GM12878 (cell line): ENCODE measurements at regions not wholly inside any gene's neighbourhood (a gene's known extent, or its start where the extent isn't known, plus 50 kb on each side); places are given as distances from the start of the nearest gene placed in this dataset.
"Not testable (repeated sequence)": the region's sequence is repeated elsewhere in the genome, so short reads cannot be mapped to it uniquely, and the experiment has no call there.

Experiments used
- ATAC-seq: fragments of 200-7000 bp; cut with Tn5 transposase; 3 replicates; pipeline ENCODE4 v1.9.1; 2020; ENCODE audit warnings: mild to moderate bottlenecking, moderate library complexity
- BruUV-seq: library from RNA; stranded (reverse); fragments of 400-500 nt; replicated peaks from 2 replicates; lab custom pipeline; 2021; lab: Mats Ljungman, UMichigan
- CTCF ChIA-PET: fragments of 300-600 bp; sonication (Branson Sonifier 250); formaldehyde crosslinking; extraction: SDS; loops from one replicate; lab custom pipeline; 2021; ENCODE audit warnings: inconsistent platforms; lab: Yijun Ruan, JAX
- POLR2A ChIA-PET: fragments of 350-600 bp; formaldehyde crosslinking; extraction: SDS; loops from one replicate; lab custom pipeline; 2021; ENCODE audit warnings: inconsistent platforms; lab: Charles Lee
- RAD21 ChIA-PET: fragments of 300-600 bp; sonication (Branson Sonifier 250); formaldehyde crosslinking; loops from one replicate; lab custom pipeline; 2023; ENCODE audit warnings: antibody characterized with exemption; ENCODE audit not compliant: unreplicated experiment; lab: Charles Lee
- SMC1A ChIA-PET: fragments of 300-600 bp; sonication (Branson Sonifier 250); formaldehyde crosslinking; loops from one replicate; lab custom pipeline; 2023; ENCODE audit not compliant: unreplicated experiment, uncharacterized antibody; lab: Charles Lee
- DNase-seq: peaks from one replicate; pipeline ENCODE4 v3.0.0-alpha.2; 2011; ENCODE audit warnings: low read depth, low spot score
- FAIRE-seq: peaks from 3 replicates; lab custom pipeline; 2011; peaks lifted over from hg19 to GRCh38; lab: Jason Lieb, UNC
- H2AFZ ChIP-seq: 2 replicates; pipeline ENCODE4 v1.6.0; 2011; ENCODE audit warnings: low read depth, low read length, control low read depth; ENCODE audit not compliant: control insufficient read depth
- H3K27ac ChIP-seq: 2 replicates; pipeline ENCODE4 v1.5.1; 2011; ENCODE audit warnings: control low read depth; ENCODE audit not compliant: control insufficient read depth, insufficient read depth
- H3K27me3 ChIP-seq, 2 experiments: replicated peaks in 1 of 2; 2 replicates each; pipeline versions ENCODE4 v1.6.0 to v1.6.1; 2011; ENCODE audit warnings: low read length in 1 of 2; ENCODE audit not compliant: control insufficient read depth in 2 of 2, insufficient read depth in 2 of 2
- H3K36me3 ChIP-seq, 2 experiments: 2 replicates each; pipeline ENCODE4 v1.5.1; 2011; ENCODE audit warnings: low read length in 1 of 2; ENCODE audit not compliant: control insufficient read depth in 2 of 2, insufficient read depth in 2 of 2
- H3K4me1 ChIP-seq: 2 replicates; pipeline ENCODE4 v1.6.1; 2011; ENCODE audit warnings: mild to moderate bottlenecking, low read length, moderate library complexity, mixed read lengths; ENCODE audit not compliant: control insufficient read depth, insufficient read depth
- H3K4me2 ChIP-seq: 2 replicates; pipeline ENCODE4 v1.6.0; 2011; ENCODE audit warnings: control low read depth; ENCODE audit not compliant: control insufficient read depth, insufficient read depth
- H3K4me3 ChIP-seq: fragments of 200-600 bp; sonication (generic); 2 replicates; pipeline ENCODE4 v1.5.1; 2016
- H3K79me2 ChIP-seq: 2 replicates; pipeline ENCODE4 v1.6.0; 2011; ENCODE audit warnings: low read length; ENCODE audit not compliant: control insufficient read depth, insufficient read depth
- H3K9ac ChIP-seq: 2 replicates; pipeline ENCODE4 v1.8.0; 2011; ENCODE audit warnings: low read length, control low read depth, mixed read lengths; ENCODE audit not compliant: control insufficient read depth, insufficient read depth
- H3K9me3 ChIP-seq: replicated peaks from 3 replicates; pipeline ENCODE4 v1.5.1; 2011; ENCODE audit warnings: mild to moderate bottlenecking, low read length; ENCODE audit not compliant: control insufficient read depth, insufficient read depth
- H4K20me1 ChIP-seq: 2 replicates; pipeline ENCODE4 v1.6.0; 2011; ENCODE audit not compliant: control insufficient read depth, insufficient read depth
- FOXM1 ChIP-seq: IDR thresholded peaks from 2 replicates; pipeline ENCODE4 v1.6.1; 2012; ENCODE audit warnings: low read depth, mild to moderate bottlenecking, inconsistent platforms, low read length, moderate library complexity
- NFYA ChIP-seq: IDR thresholded peaks from 2 replicates; pipeline ENCODE4 v1.6.1; 2011; ENCODE audit warnings: low read depth, mild to moderate bottlenecking, low read length, improper control_type of control experiment, borderline replicate concordance
- RAD21 ChIP-seq: IDR thresholded peaks from 2 replicates; pipeline ENCODE4 v1.6.1; 2011; ENCODE audit warnings: mild to moderate bottlenecking, low read depth, low read length, moderate library complexity; ENCODE audit not compliant: insufficient read depth
- SIN3A ChIP-seq: IDR thresholded peaks from 2 replicates; pipeline ENCODE4 v1.6.1; 2012; ENCODE audit warnings: low read depth, low read length, improper control_type of control experiment
- SMAD1 ChIP-seq: fragments of 450-650 bp; IDR thresholded peaks from 2 replicates; pipeline ENCODE4 v1.6.1; 2018; ENCODE audit warnings: mild to moderate bottlenecking, low read depth; ENCODE audit not compliant: partially characterized antibody
- SP1 ChIP-seq: IDR thresholded peaks from one replicate; pipeline ENCODE4 v1.6.1; 2011; ENCODE audit warnings: low read depth, low read length
- TBL1XR1 ChIP-seq: IDR thresholded peaks from 2 replicates; pipeline ENCODE4 v1.6.1; 2012; ENCODE audit warnings: low read depth, low read length, improper control_type of control experiment
- TCF12 ChIP-seq: IDR thresholded peaks from 2 replicates; pipeline ENCODE4 v1.6.1; 2011; ENCODE audit warnings: low read depth, mild to moderate bottlenecking, low read length
- WGBS: methylation state at CpG from one replicate; pipeline ENCODE4 v1.1.6; 2016; ENCODE audit warnings: low lambda C conversion rate; ENCODE audit not compliant: insufficient replicate concordance, insufficient coverage; ENCODE audit errors: missing lambda C conversion rate; 5-methylcytosine and 5-hydroxymethylcytosine counted together
- in situ Hi-C: fragments of 300-500 bp; cut with MboI; formaldehyde crosslinking; loops from 9 replicates; pipeline ENCODE4 v1.14.3; 2018; ENCODE audit warnings: mixed read lengths
- intact Hi-C: fragments of 100-400 bp; cut with micrococcal nuclease; formaldehyde crosslinking; loops from one replicate; pipeline ENCODE4 v1.14.2; 2022; ENCODE audit not compliant: unreplicated experiment
- TF ChIP-seq, protein P1 (sequence below), 3 experiments: IDR thresholded peaks in 2 of 3; conservative IDR thresholded peaks in 1 of 3; 2 replicates each; pipeline ENCODE4 v1.5.1; 2011; ENCODE audit warnings: low read depth in 3 of 3, low read length in 3 of 3, mild to moderate bottlenecking in 3 of 3, control low read depth in 2 of 3, moderate library complexity in 2 of 3, inconsistent platforms in 1 of 3, mixed read lengths in 1 of 3; ENCODE audit not compliant: control insufficient read depth in 2 of 3, insufficient read depth in 1 of 3; ENCODE audit errors: extremely low read depth in 1 of 3

DNA sequence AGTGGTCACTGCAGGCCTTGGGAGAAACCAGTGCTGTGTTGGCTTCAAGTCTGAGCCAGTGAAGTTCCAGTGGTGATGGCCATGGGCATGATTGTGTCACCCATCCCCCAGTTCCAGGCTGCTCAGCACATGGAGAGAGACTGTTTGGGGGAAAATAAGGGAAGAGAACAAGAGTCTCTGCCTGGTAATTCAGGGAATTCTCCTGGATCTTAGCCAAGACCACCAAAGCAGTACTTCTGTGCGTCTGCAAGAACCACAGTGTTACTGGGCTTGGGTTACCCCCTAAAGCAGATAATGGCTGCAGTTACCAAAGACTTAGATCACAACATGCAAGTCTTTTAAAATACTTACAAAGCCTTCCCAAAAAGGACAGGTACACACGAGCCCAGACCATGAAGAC lies 225.0 kb upstream of the SEMA3C start:
- ChIA-PET RAD21 (no interaction called here), SMC1A (no interaction called here), CTCF (no interaction called here), POLR2A (no interaction called here)
- Histone ChIP-seq H2AFZ (no peak overlapping the region), H3K79me2 (no peaks in the 10 kb centered on the region), H3K4me3 (no peak overlapping the region), H3K4me2 (no peak overlapping the region), H3K36me3 (no peaks in the 10 kb centered on the region)
- no peak for FAIRE-seq
- intact Hi-C loops (no loop called here), in situ Hi-C loops (no loop called here)
- no peak for ATAC-seq
- DNase-seq: no peak
- no TSS peak for BruUV-seq
- TF ChIP-seq SMAD1 (no peak), NFYA (no peak), SIN3A (no peak), FOXM1 (no peak), TBL1XR1 (no peak), SP1 (no peak), TCF12 (no peak), RAD21 (no peak)
- TF ChIP-seq, protein P1, sequence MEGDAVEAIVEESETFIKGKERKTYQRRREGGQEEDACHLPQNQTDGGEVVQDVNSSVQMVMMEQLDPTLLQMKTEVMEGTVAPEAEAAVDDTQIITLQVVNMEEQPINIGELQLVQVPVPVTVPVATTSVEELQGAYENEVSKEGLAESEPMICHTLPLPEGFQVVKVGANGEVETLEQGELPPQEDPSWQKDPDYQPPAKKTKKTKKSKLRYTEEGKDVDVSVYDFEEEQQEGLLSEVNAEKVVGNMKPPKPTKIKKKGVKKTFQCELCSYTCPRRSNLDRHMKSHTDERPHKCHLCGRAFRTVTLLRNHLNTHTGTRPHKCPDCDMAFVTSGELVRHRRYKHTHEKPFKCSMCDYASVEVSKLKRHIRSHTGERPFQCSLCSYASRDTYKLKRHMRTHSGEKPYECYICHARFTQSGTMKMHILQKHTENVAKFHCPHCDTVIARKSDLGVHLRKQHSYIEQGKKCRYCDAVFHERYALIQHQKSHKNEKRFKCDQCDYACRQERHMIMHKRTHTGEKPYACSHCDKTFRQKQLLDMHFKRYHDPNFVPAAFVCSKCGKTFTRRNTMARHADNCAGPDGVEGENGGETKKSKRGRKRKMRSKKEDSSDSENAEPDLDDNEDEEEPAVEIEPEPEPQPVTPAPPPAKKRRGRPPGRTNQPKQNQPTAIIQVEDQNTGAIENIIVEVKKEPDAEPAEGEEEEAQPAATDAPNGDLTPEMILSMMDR (IDR thresholded peaks at IDR 0.05 in 2 of 3, conservative IDR thresholded peaks at IDR 0.05 in 1 of 3; ENCODE audit: control insufficient read depth in 2 of 3, extremely low read depth in 1 of 3, insufficient read depth in 1 of 3, low read depth in 3 of 3, low read length in 3 of 3): no peak
- TF ChIP-seq, all 136 proteins: peak for 0
- WGBS: 13% methylated on average over 2 of the region's 2 CpGs
- H3K9ac ChIP-seq: no peak overlapping the region
- H3K27me3 ChIP-seq: no peaks in the 10 kb centered on the region
- H4K20me1 ChIP-seq: no peaks in the 10 kb centered on the region
- no peak overlapping the region for H3K27ac ChIP-seq
- H3K4me1 ChIP-seq: no peaks in the 10 kb centered on the region
- no peaks in the 10 kb centered on the region for H3K9me3 ChIP-seq

DNA sequence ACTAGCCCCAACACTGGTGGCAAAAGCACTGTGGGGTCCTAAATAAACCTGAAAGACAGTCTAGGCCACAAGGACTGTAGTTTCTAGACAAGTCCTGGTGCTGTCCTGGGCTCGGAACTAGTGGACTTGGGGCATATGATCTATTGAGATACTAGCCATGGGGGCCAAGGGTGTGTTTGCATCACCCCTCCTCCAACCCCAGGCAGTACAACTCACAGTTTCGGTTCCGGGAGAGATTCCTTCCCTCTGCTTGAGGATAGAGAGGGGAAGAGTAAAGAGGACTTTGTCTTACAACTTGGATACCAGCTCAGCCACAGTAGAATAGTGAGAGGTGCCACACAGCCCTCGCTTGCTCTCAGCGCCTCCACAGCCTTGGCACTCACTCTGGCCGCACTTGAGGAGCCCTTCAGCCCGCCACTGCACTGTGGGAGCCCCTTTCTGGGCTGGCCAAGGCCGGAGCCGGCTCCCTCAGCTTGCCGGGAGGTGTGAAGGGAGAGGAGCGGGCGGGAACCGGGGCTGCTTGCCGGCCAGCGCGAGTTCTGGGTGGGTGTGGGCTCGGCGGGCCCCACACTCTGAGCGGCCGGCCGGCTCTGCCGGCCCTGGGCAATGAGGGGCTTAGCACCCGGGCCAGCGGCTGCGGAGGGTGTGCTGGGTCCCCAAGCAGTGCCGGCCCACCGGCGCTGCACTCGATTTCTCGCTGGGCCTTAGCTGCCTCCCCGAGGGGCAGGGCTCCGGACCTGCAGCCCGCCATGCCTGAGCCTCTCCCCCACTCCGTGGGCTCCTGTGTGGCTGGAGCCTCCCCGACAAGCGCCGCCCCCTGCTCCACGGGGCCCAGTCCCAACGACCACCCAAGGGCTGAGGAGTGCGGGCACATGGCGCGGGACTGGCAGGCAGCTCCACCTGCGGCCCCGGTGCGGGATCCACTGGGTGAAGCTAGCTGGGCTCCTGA lies 222.7 kb upstream of the SEMA3C start:
- CTCF ChIA-PET, SMC1A ChIA-PET, H3K27ac ChIP-seq, H2AFZ ChIP-seq, H4K20me1 ChIP-seq, H3K4me3 ChIP-seq, FAIRE-seq, ATAC-seq, H3K9me3 ChIP-seq, H3K4me1 ChIP-seq, intact Hi-C loops, H3K27me3 ChIP-seq, DNase-seq, RAD21 ChIA-PET, POLR2A ChIA-PET, H3K79me2 ChIP-seq, H3K9ac ChIP-seq, H3K36me3 ChIP-seq, in situ Hi-C loops, BruUV-seq, H3K4me2 ChIP-seq: not testable (repeated sequence)
- WGBS: 66% methylated on average over 30 of the region's 45 CpGs
